Stimulated activated CD4-positive, alpha-beta T cell treated with anti-CD3 and anti-CD28 coated beads, TNF-alpha, amount 100 ng/mL, for 48 hours (primary cell): ENCODE measurements at regions not wholly inside any gene's neighbourhood (a gene's known extent, or its start where the extent isn't known, plus 50 kb on each side); places are given as distances from the start of the nearest gene placed in this dataset.
"Not testable (repeated sequence)": the region's sequence is repeated elsewhere in the genome, so short reads cannot be mapped to it uniquely, and the experiment has no call there.

Source experiments
- DNase-seq, 3 donors: peaks; one replicate each; pipeline ENCODE4 v3.0.0-alpha.2; 2020; ENCODE audit warnings: low read depth in 3 of 3

- DNase-seq: no peak
Observed at GRCh38 chr1:228941666-228942065, 206.4 kb downstream of the RHOU start.

DNA sequence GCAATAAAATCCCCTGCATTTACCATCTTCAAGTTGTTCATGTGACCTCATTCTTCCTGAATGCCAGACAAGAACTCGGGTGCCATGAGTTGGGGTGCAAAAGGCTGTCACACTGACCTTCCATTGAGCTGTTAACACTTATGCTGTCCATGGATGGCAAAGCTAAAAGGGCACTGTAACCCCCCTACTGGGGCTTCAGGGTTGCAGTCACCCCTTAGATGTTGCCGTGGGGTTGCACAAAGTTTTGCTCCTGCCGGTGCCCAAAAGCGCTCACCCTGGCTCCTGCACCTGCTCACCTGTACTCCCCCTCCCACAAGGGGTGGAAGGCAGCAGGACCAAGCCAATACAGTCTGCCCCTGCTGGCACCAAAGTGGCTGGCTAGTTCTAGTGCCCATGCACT is 208.2 kb downstream of the RHOU start:
- DNase-seq: no peak

GRCh38 chr1:228944296-228944695 is 209.0 kb downstream of the RHOU start:
- DNase-seq: no peak

DNA sequence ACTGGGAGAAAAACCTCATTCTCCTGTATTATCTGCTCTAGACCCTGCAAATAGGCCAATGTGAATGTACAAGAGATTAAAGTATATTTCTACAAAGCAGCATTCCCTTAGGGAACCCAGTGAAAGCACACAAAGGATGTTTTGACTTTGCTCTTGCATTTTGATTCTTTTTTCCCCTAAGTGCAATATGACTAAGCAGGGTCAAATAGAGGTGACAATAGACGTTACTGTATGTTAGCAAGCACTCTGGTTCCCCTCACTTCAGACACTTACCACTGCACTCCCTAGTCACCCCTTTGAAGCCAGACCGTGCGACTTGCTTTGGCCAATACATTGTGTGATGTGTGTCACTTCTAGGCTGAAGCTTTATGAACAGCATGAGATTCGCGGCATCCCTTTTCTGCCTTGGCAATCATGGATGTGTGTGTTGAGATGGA is 209.7 kb downstream of the RHOU start:
- no peak for DNase-seq

- DNase-seq: no peak
Observed at GRCh38 chr1:228945885-228946284, 210.6 kb downstream of the RHOU start.

DNA sequence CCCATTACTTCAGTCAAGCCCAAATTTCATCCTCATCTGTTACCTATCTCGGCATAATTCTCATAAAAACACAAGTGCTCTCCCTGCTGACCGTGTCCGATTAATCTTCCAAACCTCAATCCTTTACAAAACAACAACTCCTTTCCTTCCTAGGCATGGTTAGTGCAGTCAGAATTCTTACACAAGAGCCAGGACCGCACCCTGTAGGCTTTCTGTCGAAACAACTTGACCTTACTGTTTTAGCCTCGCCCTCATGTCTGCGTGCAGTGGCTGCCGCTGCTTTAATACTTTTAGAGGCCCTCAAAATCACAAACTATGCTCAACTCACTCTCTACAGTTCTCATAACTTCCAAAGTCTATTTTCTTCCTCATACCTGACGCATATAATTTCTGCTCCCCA is 214.3 kb downstream of the RHOU start:
- DNase-seq: not testable (repeated sequence)

- DNase-seq: no peak
Observed at GRCh38 chr1:228953207-228953606, 217.9 kb downstream of the RHOU start.

DNA sequence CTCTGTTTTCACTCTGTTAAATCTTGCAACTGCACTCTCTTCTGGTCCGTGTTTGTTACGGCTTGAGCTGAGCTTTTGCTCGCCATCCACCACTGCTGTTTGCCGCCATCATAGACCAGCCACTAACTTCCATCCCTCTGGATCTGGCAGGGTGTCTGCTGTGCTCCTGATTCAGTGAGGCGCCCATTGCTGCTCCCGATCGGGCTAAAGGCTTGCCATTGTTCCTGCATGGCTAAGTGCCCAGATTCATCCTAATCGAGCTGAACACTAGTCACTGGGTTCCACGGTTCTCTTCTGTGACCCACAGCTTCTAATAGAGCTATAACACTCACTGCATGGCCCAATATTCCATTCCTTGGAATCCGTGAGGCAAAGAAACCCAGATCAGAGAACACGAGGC is 218.5 kb downstream of the RHOU start:
- not testable (repeated sequence) for DNase-seq

DNA sequence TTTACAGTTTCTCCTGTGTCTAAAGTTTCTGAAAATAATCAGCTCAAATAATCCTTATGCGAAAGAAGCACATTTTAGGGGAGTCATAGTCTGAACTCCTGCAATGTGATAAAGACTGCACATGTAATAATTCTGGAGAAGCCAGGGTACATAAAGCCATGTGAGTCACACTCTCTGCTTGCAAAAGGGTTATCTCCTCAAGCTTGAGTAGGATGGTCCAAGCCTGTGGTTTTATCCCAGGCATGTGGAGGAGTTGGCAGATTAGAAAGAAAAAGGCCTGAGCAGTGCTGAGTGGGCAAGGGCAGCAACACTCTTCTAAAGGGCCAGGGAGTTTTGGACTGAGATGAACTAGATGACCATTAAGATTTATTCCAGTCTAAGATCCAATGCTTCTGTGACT is 220.4 kb downstream of the RHOU start:
- no peak for DNase-seq

DNA sequence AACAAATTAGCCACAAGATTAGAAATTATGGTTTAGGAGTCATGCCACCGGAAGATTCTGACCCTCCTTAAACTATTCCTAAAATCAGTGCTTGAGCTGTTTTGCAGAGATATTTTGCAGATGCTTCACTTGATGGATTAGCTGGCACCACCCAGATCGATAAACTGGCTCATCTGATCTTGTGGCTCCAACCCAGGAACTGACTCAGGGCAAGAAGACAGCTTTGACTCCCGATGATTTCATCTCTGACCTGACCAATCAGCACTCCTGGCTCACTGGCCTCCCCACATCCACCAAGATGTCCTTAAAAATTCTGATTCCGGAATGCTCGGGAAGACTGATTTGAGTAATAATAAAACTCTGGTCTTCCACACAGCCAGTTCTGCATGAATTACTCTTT is 221.6 kb downstream of the RHOU start:
- no peak for DNase-seq

DNA sequence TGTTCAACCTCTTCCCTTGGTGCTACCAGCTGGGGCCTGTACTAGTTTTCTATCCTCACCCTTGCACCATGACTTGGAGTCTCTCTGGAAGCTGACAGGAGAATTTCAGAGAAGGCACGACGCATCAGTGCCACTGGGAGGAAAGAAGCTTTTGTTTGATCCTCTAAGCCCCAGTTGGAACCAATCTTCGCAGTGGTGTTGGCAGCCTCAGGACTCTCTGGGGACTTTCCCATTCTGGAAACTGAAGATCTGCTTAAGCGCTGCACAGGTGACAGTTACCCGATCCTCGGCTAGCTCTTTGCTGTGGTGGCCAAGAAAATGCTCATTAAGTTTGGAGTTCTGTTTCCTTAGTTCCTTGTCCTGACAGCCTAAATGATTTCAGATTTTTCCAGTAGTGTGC is 222.3 kb downstream of the RHOU start:
- DNase-seq: no peak

DNA sequence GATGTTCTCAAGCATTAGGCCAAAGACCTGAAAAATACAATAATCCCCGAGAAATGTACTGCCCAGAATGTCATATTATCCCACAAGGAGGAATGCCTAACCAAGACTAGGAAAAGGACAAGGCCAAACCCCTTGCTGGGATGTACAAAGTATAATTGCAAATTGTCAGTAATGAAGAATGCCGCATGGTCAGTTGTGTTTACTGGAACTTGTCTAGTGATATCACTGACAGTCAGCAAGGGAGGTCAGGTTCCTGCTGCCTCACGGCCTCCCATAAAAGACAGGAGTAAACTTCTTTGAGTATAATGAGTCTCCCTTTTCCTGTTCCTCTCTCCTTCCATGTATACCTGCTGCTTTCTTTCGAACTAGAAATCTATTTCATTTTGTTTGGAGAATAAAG is 222.8 kb downstream of the RHOU start:
- no peak for DNase-seq

DNA sequence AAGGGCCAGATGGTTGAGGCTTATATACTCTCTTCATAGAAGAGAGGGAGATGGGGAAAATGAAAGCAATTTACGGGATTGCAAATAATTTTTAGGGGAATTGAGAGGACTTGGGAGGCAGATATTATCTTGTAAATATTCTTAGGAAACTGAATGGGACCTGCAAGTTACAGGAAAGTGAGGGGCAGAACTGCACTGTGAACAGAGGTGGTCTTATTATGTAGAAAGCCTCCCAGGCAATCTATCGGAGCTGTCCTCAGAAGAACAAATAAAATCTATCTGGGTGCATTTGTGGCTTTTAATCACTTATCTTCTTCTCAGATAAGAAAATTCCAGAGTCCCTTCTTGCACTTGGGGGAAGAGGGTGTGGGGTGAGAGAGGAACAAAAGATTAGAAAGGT is 223.5 kb downstream of the RHOU start:
- DNase-seq: no peak

- DNase-seq: no peak
Observed at GRCh38 chr1:228960705-228961104, 225.4 kb downstream of the RHOU start.

DNA sequence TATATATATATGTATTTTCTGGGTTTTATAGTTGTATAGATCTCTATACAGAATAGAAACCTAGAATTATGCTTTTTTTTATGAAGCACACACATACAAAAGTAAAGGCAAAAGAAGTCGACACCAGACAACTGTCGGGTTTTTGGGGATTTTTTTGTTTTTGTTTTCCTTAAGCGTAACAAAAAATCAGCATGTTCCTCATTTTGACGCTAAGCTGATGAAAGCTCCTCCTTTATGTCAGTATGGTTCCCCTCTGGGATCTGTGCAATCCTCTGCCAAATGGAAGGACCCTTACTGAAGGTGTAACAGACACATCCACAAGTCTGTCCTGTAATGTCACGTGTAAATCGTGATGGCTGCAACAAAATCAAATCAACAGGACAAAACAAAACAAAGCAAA is 226.2 kb downstream of the RHOU start:
- DNase-seq: no peak

DNA sequence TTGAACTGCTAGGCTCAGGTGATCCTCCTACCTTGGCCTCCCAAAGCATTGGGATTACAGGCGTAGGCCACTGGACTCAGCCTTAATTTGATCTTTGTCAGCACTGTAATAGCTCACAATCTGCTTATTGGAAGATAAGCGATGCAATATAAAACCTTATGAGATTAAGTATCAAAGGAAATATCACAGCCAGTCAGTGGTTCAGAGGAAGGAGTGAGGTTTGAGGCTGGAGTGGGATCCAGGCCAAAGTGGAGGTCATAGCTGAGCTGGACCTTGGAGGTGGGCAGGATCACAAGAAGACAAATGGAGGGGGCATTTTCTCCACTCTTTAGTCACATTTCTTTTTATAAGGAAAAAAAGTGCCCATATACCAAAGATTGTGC is 228.5 kb downstream of the RHOU start:
- no peak for DNase-seq

- DNase-seq: no peak
Observed at GRCh38 chr1:228964178-228965089, 229.2 kb downstream of the RHOU start.

DNA sequence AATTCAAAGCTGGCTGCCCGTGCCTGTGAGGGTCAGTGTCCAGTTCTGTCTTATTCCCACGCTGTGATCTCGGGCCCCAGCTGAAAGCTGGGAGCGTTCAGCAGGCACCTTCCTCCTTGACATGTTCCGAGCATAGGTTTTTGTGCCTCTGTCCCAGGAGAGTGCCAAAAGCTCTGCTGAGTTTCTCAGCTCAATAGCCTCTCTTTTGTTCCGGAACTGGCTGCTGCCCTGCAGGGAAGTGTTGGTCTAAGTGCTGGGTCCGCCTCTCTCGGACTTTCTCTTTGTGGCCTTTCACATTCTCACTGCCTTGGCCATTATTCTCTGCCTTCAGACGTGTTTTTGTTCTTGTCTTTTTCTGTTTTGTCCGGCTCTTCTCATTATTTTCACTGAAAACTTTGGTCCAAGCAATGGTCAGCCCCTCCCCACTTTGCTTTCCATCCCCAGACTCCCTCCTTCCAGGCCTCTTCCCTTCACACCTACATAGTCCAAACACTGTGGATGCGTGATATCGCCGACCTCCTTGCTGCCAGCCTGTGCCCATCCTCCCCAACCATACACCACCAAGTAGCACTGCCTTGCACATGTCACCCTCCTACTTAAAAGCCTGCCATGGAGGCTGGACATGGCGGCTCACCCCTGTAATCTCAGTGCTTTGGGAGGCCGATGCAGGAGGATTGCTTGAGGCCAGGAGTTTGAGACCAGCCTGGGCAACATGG is 233.8 kb downstream of the RHOU start:
- DNase-seq: no peak

DNA sequence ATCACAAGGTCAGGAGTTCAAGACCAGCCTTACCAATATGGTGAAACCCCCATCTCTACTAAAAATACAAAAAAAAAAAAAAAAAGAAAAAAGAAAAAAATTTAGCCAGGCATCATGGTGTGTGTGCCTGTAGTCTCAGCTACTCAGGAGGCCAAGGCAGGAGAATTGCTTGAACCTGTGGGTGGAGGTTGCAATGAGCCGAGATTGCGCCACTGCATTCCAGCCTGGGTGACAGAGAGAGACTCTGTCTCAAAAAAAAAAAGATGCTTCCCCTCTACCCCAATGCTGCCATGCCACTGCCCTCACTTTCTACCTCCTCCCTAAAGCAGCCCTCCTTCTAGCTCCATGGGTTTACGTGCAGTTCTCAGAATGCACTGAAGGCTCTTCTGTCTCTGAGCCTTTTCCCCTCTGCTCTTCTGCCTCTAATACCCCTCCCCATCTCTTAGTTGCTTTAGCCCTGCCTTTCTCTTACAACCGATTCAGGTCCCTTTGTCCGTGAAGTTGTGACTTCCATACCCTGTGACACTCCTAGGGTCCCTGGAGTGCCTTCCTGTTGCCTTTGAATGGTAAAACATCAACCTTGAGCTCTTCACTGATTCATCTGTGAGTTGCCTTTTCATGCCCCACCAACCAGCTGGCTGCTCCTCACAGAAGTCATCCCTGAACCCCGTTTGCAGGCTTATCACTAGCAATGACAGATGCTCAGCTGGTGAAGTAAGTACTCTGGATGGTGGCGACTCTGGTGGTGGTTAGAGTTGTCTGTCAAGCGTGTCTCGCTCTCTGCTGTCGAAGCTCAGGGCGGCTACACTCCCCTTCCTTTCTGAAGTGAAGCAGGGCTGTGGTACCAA is 234.9 kb downstream of the RHOU start:
- no peak for DNase-seq

DNA sequence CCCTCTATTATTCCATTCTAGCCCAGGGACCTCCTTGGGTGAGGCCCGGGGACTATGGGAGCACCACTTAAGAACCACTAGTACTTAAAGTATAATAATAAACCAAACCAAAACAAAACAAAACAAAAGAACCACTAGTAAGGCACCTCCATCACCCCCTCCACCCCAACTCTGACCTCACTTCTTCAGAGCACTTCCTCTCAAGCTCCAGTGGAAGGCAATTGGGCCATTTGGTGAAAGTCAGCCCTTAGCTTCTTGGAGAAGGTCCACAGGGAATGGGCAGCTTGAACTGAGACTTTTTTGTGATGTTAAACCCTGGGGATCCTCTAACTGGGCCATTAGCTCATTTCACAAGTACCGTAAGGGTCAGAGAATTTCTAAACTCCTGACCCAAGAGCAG is 237.3 kb downstream of the RHOU start:
- no peak for DNase-seq

DNA sequence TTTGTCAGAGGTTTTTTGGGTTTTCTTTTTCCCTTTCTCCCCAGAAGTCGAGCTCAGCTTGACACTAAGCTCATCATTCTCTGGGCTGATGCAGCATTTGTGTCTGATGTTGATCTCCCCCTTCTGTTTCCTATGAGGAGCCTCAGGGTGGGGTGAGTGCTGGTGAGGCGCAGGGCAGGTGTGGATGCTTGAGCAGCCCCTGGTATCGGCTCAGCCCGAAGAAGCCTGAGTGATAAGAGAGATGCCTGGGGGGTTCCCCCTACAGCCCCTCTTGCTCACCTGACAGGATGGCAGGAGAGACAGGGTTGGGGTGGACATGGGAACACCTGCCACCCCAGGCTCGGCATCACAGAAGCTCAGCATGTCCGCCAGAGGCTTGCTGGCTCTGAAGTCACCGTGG is 239.0 kb downstream of the RHOU start:
- no peak for DNase-seq

DNA sequence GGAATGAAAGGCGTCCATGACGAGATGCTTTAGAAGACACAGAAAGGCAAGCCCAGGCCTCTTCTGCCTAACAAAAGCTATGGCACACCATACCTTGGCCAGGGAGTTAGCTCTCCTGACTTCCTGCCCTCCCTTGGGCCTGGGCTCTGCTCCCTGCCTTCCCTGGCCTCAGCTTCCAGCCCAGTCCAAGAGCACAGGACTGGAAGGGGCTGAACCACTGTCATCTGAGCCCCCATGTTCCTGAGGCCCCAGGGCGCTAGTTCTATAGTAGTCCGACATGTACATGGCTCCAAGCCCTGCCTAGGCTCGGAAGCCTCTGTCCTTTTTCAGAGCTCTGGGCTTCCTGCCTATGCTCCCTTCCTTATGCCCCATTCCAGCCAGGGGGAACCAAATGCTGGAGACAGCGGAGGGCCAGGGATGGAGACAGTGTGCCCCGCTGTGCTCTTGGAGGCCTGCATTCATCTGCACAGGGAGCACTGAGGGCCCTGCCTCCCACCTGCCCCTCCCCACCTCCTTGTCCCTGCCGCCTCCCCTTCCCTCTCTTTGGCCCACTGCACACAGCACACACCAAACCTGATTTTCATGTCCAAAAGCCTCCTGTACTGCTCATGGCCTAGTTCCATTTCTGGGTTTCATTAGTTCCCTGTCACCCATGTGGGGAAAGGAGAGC is 240.1 kb downstream of the RHOU start:
- DNase-seq: no peak
